ENCODE measurements at regions not wholly inside any gene's neighbourhood (a gene's known extent, or its start where the extent isn't known, plus 50 kb on each side); places are given as distances from the start of the nearest gene placed in this dataset.

GRCh38 chr9:115492869-115493268 is 374.9 kb upstream of the TNC start:
- DNase-seq = no peak

GRCh38 chr9:115494393-115494792 is 376.4 kb upstream of the TNC start:
- peak; percentile 26 for DNase-seq

DNA sequence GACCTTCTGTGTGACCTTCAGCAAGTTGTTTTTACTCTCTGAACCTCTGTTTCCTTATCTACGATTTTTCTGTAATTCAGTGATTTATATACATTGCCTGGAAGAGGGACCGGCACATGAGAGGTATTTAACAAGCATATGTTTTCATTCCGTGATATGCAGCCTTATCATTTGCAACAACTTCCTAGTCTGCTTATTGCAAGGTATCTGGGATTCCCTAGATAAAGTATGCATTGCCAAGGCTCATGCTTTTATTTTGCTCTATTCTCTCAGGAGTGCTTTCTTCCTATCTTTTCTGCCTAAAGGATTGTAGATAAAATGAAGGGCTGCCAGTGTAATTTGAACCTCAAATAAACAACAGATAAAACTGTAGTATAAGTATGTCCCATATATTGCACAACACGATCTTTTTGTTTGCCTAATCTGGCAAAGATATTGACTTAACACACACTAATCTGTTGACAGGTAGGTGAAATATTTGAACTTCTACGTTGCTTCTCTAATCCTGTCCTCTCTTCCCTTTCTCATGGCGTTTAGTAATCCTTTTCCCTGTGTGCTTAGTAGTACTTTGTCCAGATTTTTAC is 377.2 kb upstream of the TNC start:
- no peak for DNase-seq

- DNase-seq = no peak
Measured at GRCh38 chr9:115495836-115496235, 377.9 kb upstream of the TNC start.

DNA sequence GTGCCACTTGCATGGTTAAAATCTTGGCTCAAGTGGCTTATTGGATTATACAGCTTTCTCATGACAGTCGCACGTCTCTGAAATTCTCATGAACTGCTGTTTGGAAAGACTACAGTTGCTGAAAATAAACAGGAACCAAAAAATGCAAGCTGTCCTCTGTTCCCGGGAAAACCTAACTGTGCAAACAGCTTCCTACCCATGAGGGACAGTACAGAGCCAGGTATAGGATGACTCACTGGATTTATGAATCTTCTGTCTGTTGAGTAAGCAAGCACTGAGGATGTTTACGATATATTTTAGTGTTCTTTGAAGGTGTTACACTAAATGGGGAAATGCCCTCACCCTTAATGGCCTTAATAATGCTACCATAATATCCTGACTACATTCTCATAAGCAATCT is 380.3 kb upstream of the TNC start:
- no peak for DNase-seq

GRCh38 chr9:115507148-115507547 is 389.2 kb upstream of the TNC start:
- no peak for DNase-seq

DNA sequence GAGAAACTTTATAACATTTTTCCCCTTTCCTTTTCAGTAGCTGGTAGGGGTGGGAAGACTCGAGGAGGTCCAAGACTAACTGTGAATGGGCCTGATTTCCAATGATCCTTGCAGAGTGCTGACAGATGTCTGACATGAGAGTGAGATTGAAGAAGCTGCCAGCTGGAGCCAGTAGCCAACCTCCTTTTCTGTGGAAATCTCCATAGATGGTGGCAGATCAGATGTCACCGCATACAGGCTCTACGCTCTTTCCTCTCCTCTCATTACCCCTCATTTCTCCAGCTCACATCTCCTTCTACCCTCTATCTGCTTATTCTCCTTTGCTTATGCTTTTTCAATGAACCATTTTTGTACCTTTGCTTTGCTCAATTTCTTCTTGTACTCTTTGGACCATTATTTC is 395.2 kb upstream of the TNC start:
- no peak for DNase-seq

DNA sequence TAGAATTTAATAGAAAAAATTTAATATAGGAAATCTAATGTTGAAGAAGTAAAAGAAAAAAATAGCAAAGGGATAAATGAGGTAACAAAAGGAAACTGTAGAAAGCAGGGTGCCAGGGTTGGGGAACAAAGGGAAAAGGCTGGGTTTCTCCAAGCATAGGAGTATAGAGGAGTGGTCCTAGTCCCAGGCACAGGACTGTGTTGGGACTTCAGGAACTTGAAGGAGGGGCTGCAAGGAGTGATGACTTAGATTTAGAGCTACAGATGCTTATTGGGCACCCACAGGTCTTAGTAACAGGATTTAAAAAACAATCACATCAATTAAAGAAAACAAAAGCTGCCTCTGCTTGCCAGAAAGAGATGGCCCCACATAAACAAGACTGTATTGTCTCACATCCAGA is 396.5 kb upstream of the TNC start:
- no peak for DNase-seq

DNA sequence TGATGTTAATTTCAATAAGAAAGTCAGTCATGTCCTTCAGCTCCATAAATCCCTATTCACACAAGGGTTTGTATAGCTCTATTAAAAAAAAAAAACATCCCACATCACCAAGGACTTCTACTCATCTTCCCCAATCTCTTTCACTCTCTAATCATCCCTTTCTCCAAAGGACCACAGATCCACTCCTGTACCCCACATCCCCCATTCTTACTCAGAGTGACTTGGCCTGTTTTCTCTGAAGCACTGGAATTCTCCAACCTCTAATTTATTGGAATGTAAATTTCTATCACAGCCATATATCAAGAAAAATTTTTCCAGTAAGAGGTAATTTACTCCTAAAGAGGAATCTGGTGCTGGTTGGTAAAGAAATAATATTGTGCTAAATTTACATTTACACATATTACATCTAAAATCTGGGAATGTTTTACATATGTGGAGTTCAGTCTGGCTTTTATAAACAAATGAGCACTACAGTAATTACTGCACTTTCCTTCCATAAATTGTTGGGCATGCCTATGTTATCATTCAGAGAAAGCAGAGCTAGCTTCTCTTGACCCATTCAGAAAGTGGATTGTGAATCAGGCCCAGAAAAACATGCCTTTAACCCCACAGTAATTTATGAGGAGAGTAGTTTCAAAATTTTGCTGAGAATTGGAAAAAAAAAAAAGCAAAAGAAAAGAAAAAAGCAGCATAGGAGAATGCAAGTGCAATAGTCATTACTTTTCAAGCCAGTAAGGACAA is 399.5 kb upstream of the TNC start:
- peak; percentile 94 for DNase-seq

DNA sequence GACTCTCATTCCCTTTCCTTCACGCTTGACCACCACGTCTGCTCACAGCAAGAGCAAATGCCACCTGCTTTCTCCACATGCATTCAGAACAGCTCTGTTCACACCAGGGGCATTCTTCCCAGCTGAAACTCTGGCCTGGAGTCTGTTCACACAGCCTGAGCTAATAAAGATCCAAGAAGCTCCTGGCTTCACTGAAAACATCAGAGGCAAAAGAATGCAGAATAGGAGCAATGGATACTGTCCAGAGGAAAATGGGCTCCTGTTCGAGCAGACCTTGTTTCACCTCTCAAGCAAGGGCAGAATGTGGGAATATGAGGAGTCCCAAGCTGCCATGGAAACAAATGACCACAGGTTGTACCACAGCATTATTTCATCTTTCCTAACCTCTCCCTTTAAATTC is 402.7 kb upstream of the TNC start:
- DNase-seq = no peak

DNA sequence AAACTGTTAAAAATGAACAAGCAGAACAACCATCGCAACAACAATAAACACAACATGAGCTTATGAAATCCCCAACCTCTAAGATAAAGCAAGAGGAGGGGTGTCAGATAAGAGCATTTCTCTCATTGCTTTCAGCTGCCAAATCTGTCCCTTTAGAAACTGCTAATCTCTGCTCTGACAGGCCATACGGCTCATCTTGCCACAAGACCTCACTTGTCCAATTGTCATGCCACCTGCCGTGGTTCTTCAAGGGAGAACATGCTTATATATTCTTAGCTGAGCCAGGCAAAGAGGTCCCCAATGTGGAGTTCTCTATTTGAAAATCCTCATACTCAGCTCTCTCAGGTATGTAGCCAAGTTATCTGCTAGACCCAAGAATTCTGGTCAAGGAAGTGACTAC is 405.0 kb upstream of the TNC start:
- no peak for DNase-seq

- DNase-seq = peak; percentile 82
Measured at GRCh38 chr9:115524453-115525059, 406.6 kb upstream of the TNC start.

GRCh38 chr9:115525111-115526058 is 407.4 kb upstream of the TNC start:
- no peak for DNase-seq

GRCh38 chr9:115531410-115532125 is 413.6 kb upstream of the TNC start:
- peak; percentile 96 for DNase-seq

DNA sequence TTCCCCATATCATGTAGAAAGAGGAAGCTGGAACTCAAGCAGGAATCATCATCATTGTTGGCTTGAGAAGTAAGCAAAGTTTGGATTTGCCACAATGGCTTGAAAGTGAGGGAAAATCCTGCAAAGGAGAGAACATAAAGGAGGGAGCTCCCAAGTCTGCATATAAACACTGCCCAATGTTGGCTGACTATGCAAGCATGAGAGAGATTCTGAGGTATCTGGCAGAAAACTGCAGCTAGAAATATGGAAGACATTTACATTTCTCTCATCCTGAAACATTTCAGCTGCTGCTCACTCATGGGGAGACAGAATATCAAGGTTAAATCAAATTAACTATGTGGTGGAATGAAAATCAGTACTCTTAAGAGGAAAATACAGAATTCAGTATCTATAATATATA is 415.6 kb upstream of the TNC start:
- no peak for DNase-seq

- peak; percentile 64 for DNase-seq
Measured at GRCh38 chr9:115540091-115540490, 422.1 kb upstream of the TNC start.

- no peak for DNase-seq
Measured at GRCh38 chr9:115543511-115543910, 425.6 kb upstream of the TNC start.

DNA sequence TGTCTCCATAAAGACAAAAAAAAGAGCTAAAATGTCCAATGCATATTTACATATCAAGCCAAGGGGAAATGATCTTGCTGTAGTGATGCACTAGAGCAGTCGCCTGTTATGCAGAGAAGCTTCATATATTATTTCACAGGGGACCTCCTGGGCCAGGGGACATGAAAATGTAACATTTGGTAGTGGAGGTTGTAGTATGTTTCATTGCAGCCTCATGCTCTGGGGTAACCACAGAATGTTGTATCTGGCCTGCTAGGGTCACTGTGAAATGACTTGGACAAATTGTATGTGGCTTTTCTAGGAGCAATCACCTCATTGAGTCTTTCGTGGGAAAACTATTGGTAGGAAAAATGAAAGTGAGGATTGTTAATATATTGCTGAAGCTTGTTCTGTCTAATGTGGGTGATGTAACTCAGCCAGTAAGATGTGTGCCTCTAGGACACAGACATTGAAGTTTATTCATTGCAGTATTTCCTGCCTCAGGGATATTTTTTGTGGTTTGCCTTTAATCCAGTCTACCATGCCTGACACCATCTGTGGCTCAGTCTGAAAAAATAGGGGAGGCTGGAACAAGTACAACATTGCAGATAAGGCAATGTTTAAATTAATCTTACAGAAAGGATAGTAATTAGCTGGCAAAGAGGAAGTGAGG is 430.8 kb upstream of the TNC start:
- peak; percentile 70 for DNase-seq

GRCh38 chr9:115551396-115551795 is 433.4 kb upstream of the TNC start:
- peak; percentile 83 for DNase-seq

- peak; percentile 79 for DNase-seq
Measured at GRCh38 chr9:115553060-115553773, 435.3 kb upstream of the TNC start.

DNA sequence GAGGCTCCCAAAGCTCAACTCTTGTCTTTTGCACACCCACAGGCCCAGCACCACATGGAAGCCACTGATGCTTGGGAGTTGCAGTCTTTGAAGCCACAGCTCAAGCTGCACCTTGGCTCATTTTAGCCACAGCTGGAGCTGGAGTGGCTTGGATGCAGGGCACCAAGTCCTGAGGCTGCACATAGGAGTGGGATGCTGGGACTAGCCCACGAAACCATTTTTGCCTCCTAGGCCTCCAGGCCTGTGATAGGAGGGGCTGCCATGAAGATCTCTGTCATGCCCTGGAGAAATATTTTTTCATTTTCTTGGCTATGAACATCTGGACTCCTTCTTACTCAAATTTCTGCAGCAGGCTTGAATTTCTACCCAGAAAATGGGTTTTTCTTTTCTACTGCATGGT is 438.5 kb upstream of the TNC start:
- no peak for DNase-seq

Measured in fibroblast of skin of right biceps (primary cell).